Gastroesophageal sphincter (tissue), 3 donors: ENCODE measurements at regions not wholly inside any gene's neighbourhood (a gene's known extent, or its start where the extent isn't known, plus 50 kb on each side); places are given as distances from the start of the nearest gene placed in this dataset.

Experiments
- CTCF ChIP-seq, 4 experiments: fragments of 200-600 bp in 2 of 4; fragments of 450-650 bp in 2 of 4; sonication (generic) in 1 of 4; IDR thresholded peaks; one replicate each; pipeline ENCODE4 v1.5.1; 2017 to 2019; ENCODE audit warnings: antibody characterized with exemption in 4 of 4, mild to moderate bottlenecking in 2 of 4, moderate library complexity in 2 of 4
- POLR2A ChIP-seq, 2 donors: fragments of 450-650 bp; IDR thresholded peaks; one replicate each; pipeline ENCODE4 v1.6.1; 2017; ENCODE audit warnings: antibody characterized with exemption in 2 of 2, mild to moderate bottlenecking in 2 of 2, moderate library complexity in 1 of 2
- POLR2AphosphoS5 ChIP-seq: sonication (generic); formaldehyde crosslinking; IDR thresholded peaks from one replicate; pipeline ENCODE4 v1.6.1; 2017; ENCODE audit warnings: antibody characterized with exemption

- TF ChIP-seq CTCF (IDR thresholded peaks at IDR 0.05) (no peak), POLR2AphosphoS5 (no peak), POLR2A (IDR thresholded peaks at IDR 0.05) (no peak)
Observed at GRCh38 chr3:182243625-182244024, 531.9 kb downstream of the SOX2 start.
